ENCODE measurements at regions not wholly inside any gene's neighbourhood (a gene's known extent, or its start where the extent isn't known, plus 50 kb on each side); places are given as distances from the start of the nearest gene placed in this dataset.

DNA sequence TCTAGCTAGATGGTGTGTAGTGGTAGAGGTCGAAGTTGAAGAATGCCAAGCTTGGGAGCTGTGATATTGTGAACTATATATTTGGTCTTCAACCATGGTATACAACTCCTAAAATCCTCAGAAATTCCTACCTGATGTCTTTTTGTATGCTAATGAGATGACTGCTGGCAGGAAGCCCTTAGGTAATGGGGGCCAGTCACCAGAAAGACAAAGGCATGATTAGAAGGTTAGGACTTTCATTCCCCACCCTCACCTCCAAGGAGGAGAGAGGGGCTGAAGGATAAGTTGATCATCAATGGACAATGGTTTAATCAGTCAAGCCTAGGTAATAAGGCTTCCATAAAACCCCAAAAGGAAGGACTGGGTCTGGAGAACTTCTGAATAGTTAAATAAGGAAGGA lies 285.7 kb upstream of the POU5F2 start:
- TF ChIP-seq, protein P1, sequence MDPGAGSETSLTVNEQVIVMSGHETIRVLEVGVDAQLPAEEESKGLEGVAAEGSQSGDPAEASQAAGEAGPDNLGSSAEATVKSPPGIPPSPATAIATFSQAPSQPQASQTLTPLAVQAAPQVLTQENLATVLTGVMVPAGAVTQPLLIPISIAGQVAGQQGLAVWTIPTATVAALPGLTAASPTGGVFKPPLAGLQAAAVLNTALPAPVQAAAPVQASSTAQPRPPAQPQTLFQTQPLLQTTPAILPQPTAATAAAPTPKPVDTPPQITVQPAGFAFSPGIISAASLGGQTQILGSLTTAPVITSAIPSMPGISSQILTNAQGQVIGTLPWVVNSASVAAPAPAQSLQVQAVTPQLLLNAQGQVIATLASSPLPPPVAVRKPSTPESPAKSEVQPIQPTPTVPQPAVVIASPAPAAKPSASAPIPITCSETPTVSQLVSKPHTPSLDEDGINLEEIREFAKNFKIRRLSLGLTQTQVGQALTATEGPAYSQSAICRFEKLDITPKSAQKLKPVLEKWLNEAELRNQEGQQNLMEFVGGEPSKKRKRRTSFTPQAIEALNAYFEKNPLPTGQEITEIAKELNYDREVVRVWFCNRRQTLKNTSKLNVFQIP (CRISPR knock-in tag; IDR thresholded peaks at IDR 0.05; ENCODE audit: borderline replicate concordance, low read depth): no peak
- no peak for TF ChIP-seq SNAI2 (CRISPR knock-in tag; IDR thresholded peaks at IDR 0.05)
- no peak for TF ChIP-seq ZNF8 (CRISPR knock-in tag; IDR thresholded peaks at IDR 0.05)
